PC-3 (cell line): ENCODE measurements at regions not wholly inside any gene's neighbourhood (a gene's known extent, or its start where the extent isn't known, plus 50 kb on each side); places are given as distances from the start of the nearest gene placed in this dataset.

Source experiments
- EZH2 ChIP-seq: fragments of 300-600 bp; sonication (generic); IDR thresholded peaks from one replicate; pipeline ENCODE4 v1.6.1; 2017; ENCODE audit warnings: antibody characterized with exemption, mild to moderate bottlenecking, low read length; ENCODE audit not compliant: unreplicated experiment
- TF ChIP-seq, protein P1 (sequence below): fragments of 300-600 bp; sonication (generic); conservative IDR thresholded peaks from 2 replicates; pipeline ENCODE4 v1.5.1; 2017; ENCODE audit warnings: antibody characterized with exemption, low read depth, mild to moderate bottlenecking, low read length

DNA sequence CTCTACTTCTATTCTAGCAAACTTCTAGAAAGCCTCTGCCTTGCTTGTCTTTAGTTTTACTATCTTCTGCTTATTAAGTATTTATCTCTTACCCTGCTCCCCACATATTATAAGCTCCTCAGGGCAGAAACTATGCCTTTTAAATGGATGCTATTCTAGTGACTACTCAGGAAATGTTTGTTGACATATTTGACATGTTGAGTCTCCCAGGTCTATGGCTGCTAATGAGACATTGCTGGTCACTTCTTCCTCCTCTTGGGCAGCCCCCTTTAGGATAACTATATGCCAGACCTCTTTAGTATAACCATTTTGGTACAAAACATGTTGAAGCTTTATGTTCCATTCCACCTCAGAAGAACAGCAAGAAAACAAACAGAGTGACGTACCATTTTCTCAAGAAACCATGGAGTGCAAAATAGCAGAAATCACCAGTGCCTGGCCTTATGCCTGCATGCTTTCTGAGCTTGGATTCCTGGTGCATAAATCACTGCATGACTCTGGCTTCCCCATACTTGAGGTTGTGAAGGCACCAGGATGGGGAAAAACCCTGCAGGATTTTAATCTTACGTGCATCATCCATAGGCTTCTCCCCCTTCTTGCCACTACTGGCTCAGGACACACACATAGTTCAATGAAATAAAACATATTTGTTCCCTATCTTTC is 202.6 kb downstream of the TMX1 start:
- TF ChIP-seq, protein P1, sequence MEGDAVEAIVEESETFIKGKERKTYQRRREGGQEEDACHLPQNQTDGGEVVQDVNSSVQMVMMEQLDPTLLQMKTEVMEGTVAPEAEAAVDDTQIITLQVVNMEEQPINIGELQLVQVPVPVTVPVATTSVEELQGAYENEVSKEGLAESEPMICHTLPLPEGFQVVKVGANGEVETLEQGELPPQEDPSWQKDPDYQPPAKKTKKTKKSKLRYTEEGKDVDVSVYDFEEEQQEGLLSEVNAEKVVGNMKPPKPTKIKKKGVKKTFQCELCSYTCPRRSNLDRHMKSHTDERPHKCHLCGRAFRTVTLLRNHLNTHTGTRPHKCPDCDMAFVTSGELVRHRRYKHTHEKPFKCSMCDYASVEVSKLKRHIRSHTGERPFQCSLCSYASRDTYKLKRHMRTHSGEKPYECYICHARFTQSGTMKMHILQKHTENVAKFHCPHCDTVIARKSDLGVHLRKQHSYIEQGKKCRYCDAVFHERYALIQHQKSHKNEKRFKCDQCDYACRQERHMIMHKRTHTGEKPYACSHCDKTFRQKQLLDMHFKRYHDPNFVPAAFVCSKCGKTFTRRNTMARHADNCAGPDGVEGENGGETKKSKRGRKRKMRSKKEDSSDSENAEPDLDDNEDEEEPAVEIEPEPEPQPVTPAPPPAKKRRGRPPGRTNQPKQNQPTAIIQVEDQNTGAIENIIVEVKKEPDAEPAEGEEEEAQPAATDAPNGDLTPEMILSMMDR = no peak
- TF ChIP-seq EZH2 = no peak
